ENCODE measurements at regions not wholly inside any gene's neighbourhood (a gene's known extent, or its start where the extent isn't known, plus 50 kb on each side); places are given as distances from the start of the nearest gene placed in this dataset.
A peak's percentile ranks its signal among the peaks of the same experiment; 100 is the strongest.

GRCh38 chr21:31449921-31450535 is 106.0 kb upstream of the TIAM1 start:
- DNase-seq, result no peak

GRCh38 chr21:31448496-31448895 is 104.4 kb upstream of the TIAM1 start:
- DNase-seq, result no peak

- DNase-seq, result no peak
Observed at GRCh38 chr21:31447505-31447904, 103.4 kb upstream of the TIAM1 start.

- peak in 1 of 2 donors; percentile 17 for DNase-seq
Observed at GRCh38 chr21:31446226-31446855, 102.3 kb upstream of the TIAM1 start.

GRCh38 chr21:31445137-31445536 is 101.1 kb upstream of the TIAM1 start:
- DNase-seq, result no peak

GRCh38 chr21:31443736-31444521 is 99.9 kb upstream of the TIAM1 start:
- peak in 1 of 2 donors; percentile 8 for DNase-seq

- DNase-seq, result no peak
Observed at GRCh38 chr21:31442339-31442738, 98.3 kb upstream of the TIAM1 start.

GRCh38 chr21:31429506-31429905 is 85.4 kb upstream of the TIAM1 start:
- DNase-seq, result no peak

GRCh38 chr21:31426235-31426797 is 82.3 kb upstream of the TIAM1 start:
- DNase-seq, result no peak

GRCh38 chr21:31425138-31425537 is 81.1 kb upstream of the TIAM1 start:
- no peak for DNase-seq

- no peak for DNase-seq
Observed at GRCh38 chr21:31424058-31424457, 80.0 kb upstream of the TIAM1 start.

GRCh38 chr21:31420988-31421387 is 76.9 kb upstream of the TIAM1 start:
- no peak for DNase-seq

- no peak for DNase-seq
Observed at GRCh38 chr21:31420354-31420753, 76.3 kb upstream of the TIAM1 start.

- DNase-seq, result no peak
Observed at GRCh38 chr21:31418377-31419001, 74.4 kb upstream of the TIAM1 start.

GRCh38 chr21:31417214-31417613 is 73.2 kb upstream of the TIAM1 start:
- peak in 1 of 2 donors; percentile 8 for DNase-seq

GRCh38 chr21:31416465-31416864 is 72.4 kb upstream of the TIAM1 start:
- no peak for DNase-seq

GRCh38 chr21:31414263-31415000 is 70.4 kb upstream of the TIAM1 start:
- DNase-seq, result no peak

- DNase-seq, result no peak
Observed at GRCh38 chr21:31413698-31414097, 69.6 kb upstream of the TIAM1 start.

- peak; percentile 22 to 24 for DNase-seq
Observed at GRCh38 chr21:31410499-31411131, 66.6 kb upstream of the TIAM1 start.

GRCh38 chr21:31409831-31410487 is 65.9 kb upstream of the TIAM1 start:
- no peak for DNase-seq

GRCh38 chr21:31408301-31409088 is 64.4 kb upstream of the TIAM1 start:
- no peak for DNase-seq

All from activated CD4-positive, alpha-beta T cell treated with anti-CD3 and anti-CD28 coated beads for 4 hours (primary cell).